Bronchial epithelial cell (primary cell): ENCODE measurements at regions not wholly inside any gene's neighbourhood (a gene's known extent, or its start where the extent isn't known, plus 50 kb on each side); places are given as distances from the start of the nearest gene placed in this dataset.

Experiments used
- DNase-seq: peaks from one replicate; pipeline ENCODE4 v3.0.0-alpha.2; 2010; ENCODE audit warnings: low read depth
- FAIRE-seq: peaks from 2 replicates; lab custom pipeline; 2011; peaks lifted over from hg19 to GRCh38; lab: Jason Lieb, UNC
- H3K27me3 ChIP-seq: 2 replicates; pipeline ENCODE4 v1.5.1; 2011; ENCODE audit warnings: low read length; ENCODE audit not compliant: control insufficient read depth, insufficient read depth
- H3K36me3 ChIP-seq: 2 replicates; pipeline ENCODE4 v1.5.1; 2011; ENCODE audit warnings: low read length; ENCODE audit not compliant: control insufficient read depth, insufficient read depth
- H3K4me3 ChIP-seq: 2 replicates; pipeline ENCODE4 v1.5.1; 2011; ENCODE audit warnings: mild to moderate bottlenecking, low read depth, low read length, control low read depth
- TF ChIP-seq, protein P1 (sequence below): IDR thresholded peaks from 2 replicates; pipeline ENCODE4 v1.5.1; 2011; ENCODE audit warnings: mild to moderate bottlenecking, moderate library complexity, low read length, control low read depth, inconsistent platforms; ENCODE audit not compliant: insufficient read depth, severe bottlenecking

DNA sequence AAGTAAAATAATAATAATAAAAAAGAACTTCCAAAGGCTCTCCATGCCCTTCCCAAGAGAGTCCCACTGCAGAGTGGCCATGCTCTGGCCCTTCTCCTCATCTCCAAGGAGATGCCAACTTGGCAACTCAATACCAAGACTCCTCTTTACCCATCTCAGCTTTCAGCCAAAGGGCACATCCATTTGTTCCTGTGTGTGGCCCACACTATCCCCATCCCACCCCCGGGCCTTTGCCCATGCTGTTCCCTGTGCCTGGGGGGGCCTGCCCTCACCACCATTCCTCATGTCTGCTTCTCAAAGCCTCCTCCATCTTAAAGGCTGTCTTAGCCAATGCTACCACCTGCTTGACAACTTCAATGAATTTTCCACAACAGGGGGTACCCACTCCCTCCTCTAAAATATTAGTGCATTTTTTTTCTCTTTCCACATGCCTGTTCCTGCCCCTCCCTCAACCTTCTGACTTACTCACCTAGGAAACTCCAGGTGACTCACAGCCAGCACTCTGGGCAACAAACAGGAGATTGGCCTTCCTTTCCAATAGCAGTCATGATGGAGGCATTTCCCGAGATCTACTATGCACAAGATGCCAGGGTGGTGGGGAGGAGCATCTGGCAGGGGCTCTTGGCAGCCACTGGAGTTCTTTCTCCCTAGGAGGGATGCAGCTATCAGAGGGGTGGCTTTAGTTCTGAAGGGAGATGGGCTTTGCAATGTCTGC, 109.4 kb upstream of the SMAD3 start:
- DNase-seq (peak; percentile 97), FAIRE-seq (no peak)
- TF ChIP-seq, protein P1, sequence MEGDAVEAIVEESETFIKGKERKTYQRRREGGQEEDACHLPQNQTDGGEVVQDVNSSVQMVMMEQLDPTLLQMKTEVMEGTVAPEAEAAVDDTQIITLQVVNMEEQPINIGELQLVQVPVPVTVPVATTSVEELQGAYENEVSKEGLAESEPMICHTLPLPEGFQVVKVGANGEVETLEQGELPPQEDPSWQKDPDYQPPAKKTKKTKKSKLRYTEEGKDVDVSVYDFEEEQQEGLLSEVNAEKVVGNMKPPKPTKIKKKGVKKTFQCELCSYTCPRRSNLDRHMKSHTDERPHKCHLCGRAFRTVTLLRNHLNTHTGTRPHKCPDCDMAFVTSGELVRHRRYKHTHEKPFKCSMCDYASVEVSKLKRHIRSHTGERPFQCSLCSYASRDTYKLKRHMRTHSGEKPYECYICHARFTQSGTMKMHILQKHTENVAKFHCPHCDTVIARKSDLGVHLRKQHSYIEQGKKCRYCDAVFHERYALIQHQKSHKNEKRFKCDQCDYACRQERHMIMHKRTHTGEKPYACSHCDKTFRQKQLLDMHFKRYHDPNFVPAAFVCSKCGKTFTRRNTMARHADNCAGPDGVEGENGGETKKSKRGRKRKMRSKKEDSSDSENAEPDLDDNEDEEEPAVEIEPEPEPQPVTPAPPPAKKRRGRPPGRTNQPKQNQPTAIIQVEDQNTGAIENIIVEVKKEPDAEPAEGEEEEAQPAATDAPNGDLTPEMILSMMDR: no peak
- no peaks in the 10 kb centered on the region for H3K27me3 ChIP-seq
- H3K4me3 ChIP-seq: no peak overlapping the region
- no peaks in the 10 kb centered on the region for H3K36me3 ChIP-seq

DNA sequence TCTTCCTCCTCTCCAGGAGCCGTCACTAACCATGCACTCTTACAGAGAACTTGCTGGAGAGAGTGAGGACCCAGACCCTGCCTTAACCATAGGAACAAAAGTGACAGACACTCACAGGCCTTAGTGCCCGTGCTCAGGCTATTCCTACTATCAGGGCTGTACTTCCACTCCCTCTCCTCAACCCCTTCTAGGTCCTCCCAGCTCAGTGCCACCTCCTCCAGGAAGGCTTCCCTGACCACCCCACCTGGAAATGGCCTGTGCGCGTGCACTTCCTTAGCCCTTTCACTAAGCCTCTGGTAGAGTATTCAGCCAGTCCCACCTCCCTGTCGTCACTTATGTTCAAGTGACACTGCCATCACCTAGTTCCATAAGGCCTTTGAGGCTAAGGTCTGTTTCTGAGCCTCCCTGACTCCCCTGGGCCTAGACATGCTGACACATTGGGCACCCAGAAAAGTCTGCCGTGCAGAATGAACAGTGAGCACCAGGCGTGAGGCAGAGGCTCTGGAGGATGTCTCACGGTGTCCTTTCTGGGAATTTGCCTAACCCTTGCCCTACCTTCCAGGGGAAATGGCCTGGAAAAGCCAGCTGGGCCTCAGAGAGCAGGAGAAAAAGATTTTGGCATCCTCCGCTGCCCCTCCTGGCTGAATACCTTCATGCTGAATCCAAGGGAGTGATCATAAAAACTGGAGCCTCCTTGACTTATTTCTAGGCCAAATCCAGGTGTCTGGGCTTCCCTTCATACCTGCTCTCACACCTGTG, 108.6 kb upstream of the SMAD3 start:
- no peak for FAIRE-seq

DNA sequence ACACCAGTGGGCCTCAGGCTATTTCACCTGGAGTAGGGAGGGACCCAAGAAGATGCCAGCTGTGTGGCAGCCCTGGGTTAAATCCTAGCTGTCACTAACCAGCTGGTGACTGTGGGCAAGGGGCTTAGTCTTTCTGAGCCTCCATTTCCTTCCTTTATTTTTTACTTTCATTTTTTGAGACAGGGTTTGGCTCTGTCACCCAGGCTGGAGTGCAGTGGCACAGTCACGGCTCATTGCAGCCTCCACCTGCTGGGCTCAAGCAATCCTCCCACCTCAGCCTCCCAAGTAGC, 108.0 kb upstream of the SMAD3 start:
- Histone ChIP-seq H3K36me3 (no peaks in the 10 kb centered on the region), H3K4me3 (no peak overlapping the region), H3K27me3 (no peaks in the 10 kb centered on the region)
- DNase-seq (no peak), FAIRE-seq (no peak)
- TF ChIP-seq, protein P1: no peak

More for the DNA sequence above, 108.6 kb upstream of the SMAD3 start:
- Histone ChIP-seq H3K4me3 (no peak overlapping the region), H3K36me3 (no peaks in the 10 kb centered on the region), H3K27me3 (no peaks in the 10 kb centered on the region)
- TF ChIP-seq, protein P1: no peak
- no peak for DNase-seq

- FAIRE-seq: no peak
- TF ChIP-seq, protein P1: no peak
- no peak for DNase-seq
- Histone ChIP-seq H3K27me3 (no peaks in the 10 kb centered on the region), H3K4me3 (no peak overlapping the region), H3K36me3 (no peaks in the 10 kb centered on the region)
These were observed 106.3 kb upstream of the SMAD3 start for GRCh38 chr15:66959066-66959465.

DNA sequence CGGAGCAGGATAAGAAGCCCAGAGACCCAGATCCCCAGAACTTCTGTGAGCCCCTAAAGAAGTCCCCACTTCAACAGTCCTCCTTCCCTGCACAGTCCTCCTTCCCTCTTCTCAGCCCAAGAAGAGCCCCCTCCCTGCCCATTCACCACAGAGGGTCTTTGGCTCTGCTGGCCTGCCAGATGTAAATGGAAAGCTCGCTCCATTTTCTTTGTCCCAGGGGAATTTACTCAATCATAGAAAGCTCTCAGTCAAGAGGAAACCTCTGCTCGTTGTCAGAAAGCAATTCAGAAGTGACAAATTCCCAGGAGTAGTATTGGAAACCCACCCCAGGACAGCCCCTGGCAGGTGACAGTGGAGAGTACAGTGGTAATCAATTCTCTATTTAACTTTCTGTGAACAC, 105.5 kb upstream of the SMAD3 start:
- TF ChIP-seq, protein P1: no peak

More for the DNA sequence above, 105.5 kb upstream of the SMAD3 start:
- Histone ChIP-seq H3K4me3 (no peak overlapping the region), H3K36me3 (no peaks in the 10 kb centered on the region), H3K27me3 (no peaks in the 10 kb centered on the region)
- FAIRE-seq (no peak), DNase-seq (no peak)
